PFSK-1 (cell line): ENCODE measurements at regions not wholly inside any gene's neighbourhood (a gene's known extent, or its start where the extent isn't known, plus 50 kb on each side); places are given as distances from the start of the nearest gene placed in this dataset.

ENCODE experiments used
- FOXP2 ChIP-seq: optimal IDR thresholded peaks from 2 replicates; pipeline ENCODE3; 2011; ENCODE audit warnings: borderline replicate concordance, control low read depth, inconsistent platforms; ENCODE audit not compliant: insufficient read depth; ENCODE audit errors: extremely low read length, extremely low read depth
- POLR2AphosphoS5 ChIP-seq: IDR thresholded peaks from 2 replicates; pipeline ENCODE4 v1.6.1; 2012; ENCODE audit warnings: low read depth, mild to moderate bottlenecking, control low read depth, low read length, moderate library complexity
- SIN3A ChIP-seq: IDR thresholded peaks from 2 replicates; pipeline ENCODE4 v1.6.1; 2012; ENCODE audit warnings: mild to moderate bottlenecking, low read length, moderate library complexity, borderline replicate concordance; ENCODE audit not compliant: insufficient read depth
- TAF1 ChIP-seq: IDR thresholded peaks from 2 replicates; pipeline ENCODE4 v1.6.1; 2012; ENCODE audit warnings: low read length, control low read depth, borderline replicate concordance; ENCODE audit not compliant: insufficient read depth
- TF ChIP-seq, protein P1 (sequence below), 2 experiments: IDR thresholded peaks; 2 replicates each; pipeline versions ENCODE4 v1.6.1 to v1.8.0; 2011 to 2012; ENCODE audit warnings: low read depth in 2 of 2, low read length in 2 of 2, control low read depth in 1 of 2, inconsistent platforms in 1 of 2, mild to moderate bottlenecking in 1 of 2, moderate library complexity in 1 of 2; ENCODE audit not compliant: insufficient read depth in 1 of 2

DNA sequence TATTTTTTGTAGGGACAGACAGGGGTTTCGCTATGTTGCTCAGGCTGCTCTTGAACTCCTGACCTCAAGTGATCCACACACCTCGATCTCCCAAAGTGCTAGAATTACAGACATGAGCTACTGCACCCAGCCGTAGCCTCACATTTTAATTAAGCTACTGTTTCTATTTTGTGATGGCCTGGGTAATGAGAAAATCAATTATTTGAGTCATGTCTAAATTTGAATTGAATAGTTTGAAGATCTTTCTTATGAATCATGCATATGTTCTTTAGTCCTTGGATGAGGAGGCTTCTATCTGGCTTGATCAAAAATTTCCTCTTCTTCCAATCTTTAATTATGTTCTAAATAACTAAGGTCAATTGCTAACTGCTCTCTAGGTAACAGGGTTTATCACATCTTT, 175.0 kb downstream of the REEP3 start:
- TF ChIP-seq POLR2AphosphoS5 = no peak
- no peak for TF ChIP-seq TAF1
- TF ChIP-seq, protein P1, sequence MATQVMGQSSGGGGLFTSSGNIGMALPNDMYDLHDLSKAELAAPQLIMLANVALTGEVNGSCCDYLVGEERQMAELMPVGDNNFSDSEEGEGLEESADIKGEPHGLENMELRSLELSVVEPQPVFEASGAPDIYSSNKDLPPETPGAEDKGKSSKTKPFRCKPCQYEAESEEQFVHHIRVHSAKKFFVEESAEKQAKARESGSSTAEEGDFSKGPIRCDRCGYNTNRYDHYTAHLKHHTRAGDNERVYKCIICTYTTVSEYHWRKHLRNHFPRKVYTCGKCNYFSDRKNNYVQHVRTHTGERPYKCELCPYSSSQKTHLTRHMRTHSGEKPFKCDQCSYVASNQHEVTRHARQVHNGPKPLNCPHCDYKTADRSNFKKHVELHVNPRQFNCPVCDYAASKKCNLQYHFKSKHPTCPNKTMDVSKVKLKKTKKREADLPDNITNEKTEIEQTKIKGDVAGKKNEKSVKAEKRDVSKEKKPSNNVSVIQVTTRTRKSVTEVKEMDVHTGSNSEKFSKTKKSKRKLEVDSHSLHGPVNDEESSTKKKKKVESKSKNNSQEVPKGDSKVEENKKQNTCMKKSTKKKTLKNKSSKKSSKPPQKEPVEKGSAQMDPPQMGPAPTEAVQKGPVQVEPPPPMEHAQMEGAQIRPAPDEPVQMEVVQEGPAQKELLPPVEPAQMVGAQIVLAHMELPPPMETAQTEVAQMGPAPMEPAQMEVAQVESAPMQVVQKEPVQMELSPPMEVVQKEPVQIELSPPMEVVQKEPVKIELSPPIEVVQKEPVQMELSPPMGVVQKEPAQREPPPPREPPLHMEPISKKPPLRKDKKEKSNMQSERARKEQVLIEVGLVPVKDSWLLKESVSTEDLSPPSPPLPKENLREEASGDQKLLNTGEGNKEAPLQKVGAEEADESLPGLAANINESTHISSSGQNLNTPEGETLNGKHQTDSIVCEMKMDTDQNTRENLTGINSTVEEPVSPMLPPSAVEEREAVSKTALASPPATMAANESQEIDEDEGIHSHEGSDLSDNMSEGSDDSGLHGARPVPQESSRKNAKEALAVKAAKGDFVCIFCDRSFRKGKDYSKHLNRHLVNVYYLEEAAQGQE (IDR thresholded peaks at IDR 0.05; ENCODE audit: insufficient read depth in 1 of 2, low read depth in 2 of 2, low read length in 2 of 2) = no peak
- TF ChIP-seq SIN3A = no peak
- no peak for TF ChIP-seq FOXP2
